Erythroblast (primary cell): ENCODE measurements at regions not wholly inside any gene's neighbourhood (a gene's known extent, or its start where the extent isn't known, plus 50 kb on each side); places are given as distances from the start of the nearest gene placed in this dataset.

Source experiments
- GATA1 ChIP-seq: IDR thresholded peaks from 2 replicates; pipeline ENCODE4 v1.6.1; 2011; ENCODE audit warnings: low read depth, mild to moderate bottlenecking, control low read depth, low read length, moderate library complexity
- POLR2A ChIP-seq: IDR thresholded peaks from 2 replicates; pipeline ENCODE4 v1.6.1; 2011; ENCODE audit warnings: mild to moderate bottlenecking, low read length

- TF ChIP-seq POLR2A (no peak), GATA1 (no peak)
Measured at GRCh38 chr20:7257099-7257498, 489.6 kb downstream of the BMP2 start.
